Sciatic nerve (tissue), 2 donors: ENCODE measurements at regions not wholly inside any gene's neighbourhood (a gene's known extent, or its start where the extent isn't known, plus 50 kb on each side); places are given as distances from the start of the nearest gene placed in this dataset.
"Not testable (repeated sequence)": the region's sequence is repeated elsewhere in the genome, so short reads cannot be mapped to it uniquely, and the experiment has no call there.

Source experiments
- ATAC-seq: fragments of 200-7000 bp; cut with Tn5 transposase; one replicate; pipeline ENCODE4 v1.9.1; 2020; ENCODE audit warnings: mild to moderate bottlenecking, moderate library complexity
- DNase-seq: peaks from one replicate; pipeline ENCODE4 v3.0.0-alpha.2; 2020; ENCODE audit warnings: low spot score
- intact Hi-C: fragments of 100-400 bp; cut with DNase I; formaldehyde crosslinking; loops from one replicate; pipeline ENCODE4 v1.14.2; 2022
- donor health status: DM: no; HTN: no; CAD: no.
- donor health status: DM: no; HTN: no; CAD: no.

GRCh38 chr2:39487398-39488250, 50.5 kb upstream of the MAP4K3 start:
- intact Hi-C loops, result no loop called here
- no peak for DNase-seq
- ATAC-seq, result no peak

DNA sequence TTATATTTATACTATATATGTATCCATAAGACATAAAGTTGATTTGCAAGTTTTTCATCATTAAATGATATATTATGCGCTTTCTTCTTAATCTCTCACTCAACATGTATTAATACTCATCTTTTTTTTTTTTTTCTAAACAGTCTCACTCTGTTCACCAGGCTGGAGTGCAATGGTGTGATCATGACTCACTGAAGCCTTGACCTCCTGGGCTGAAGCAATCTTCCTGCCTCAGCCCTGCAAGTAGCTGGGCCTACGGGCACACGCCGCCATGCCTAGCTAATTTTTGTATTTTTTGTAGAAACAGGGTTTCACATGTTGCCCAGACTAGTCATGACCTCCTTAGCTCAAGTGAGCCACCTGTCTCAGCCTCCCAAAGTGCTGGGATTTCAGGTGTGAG, 51.4 kb upstream of the MAP4K3 start:
- intact Hi-C loops, result no loop called here
- DNase-seq (no peak), ATAC-seq (no peak)

DNA sequence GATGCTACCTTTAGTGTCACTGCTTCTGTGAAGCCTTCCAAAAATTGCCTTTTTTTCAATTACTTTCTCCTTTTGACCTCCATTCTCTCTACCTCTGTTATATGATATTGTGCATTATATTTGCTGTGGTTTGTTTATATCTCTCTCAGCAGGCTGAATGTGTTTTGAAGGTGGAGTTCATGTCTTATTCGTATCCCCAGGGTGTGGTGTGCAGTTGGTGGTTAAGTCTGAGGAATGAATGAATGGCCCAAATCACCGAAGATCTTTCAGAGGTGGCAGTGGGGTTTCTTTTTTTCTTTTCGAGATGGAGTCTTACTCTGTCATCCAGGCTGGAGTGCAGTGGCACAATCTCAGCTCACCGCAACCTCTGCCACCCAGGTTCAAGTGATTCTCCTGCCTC, 53.5 kb upstream of the MAP4K3 start:
- intact Hi-C loops, result no loop called here
- ATAC-seq (no peak), DNase-seq (no peak)

- intact Hi-C loops, result no loop called here
- DNase-seq (no peak), ATAC-seq (no peak)
Observed at GRCh38 chr2:39491653-39492052, 54.6 kb upstream of the MAP4K3 start.

DNA sequence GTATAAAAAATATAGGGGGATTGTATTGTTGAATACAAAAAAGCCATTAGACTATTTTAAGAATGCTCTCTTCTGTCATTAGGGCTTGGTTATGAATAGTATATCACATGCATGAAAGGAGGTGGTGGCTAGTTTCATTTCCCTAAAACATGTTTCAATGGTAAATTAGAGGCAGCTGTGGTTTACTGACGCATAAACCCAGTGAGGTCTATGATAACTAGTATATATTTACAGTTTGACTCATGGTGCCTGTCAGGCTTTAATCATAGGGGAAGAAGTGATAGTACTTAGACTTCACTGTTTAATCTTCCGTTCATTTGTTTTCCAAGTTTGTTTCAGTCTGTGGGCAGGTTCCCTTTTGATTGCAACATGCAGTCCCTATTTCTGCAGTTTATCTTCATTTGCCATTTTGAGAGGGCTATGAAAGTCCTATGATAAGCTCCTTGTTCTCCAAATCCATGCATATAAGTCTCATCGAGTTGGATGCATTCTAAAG, 55.1 kb upstream of the MAP4K3 start:
- ATAC-seq, result peak; percentile 80
- intact Hi-C loops, result no loop called here

GRCh38 chr2:39492716-39493115, 55.6 kb upstream of the MAP4K3 start:
- DNase-seq (no peak), ATAC-seq (no peak)
- intact Hi-C loops, result no loop called here

More for the DNA sequence above, 55.1 kb upstream of the MAP4K3 start:
- no peak for DNase-seq

GRCh38 chr2:39494784-39495251, 57.7 kb upstream of the MAP4K3 start:
- no peak for DNase-seq
- intact Hi-C loops, result no loop called here
- peak; percentile 26 for ATAC-seq

DNA sequence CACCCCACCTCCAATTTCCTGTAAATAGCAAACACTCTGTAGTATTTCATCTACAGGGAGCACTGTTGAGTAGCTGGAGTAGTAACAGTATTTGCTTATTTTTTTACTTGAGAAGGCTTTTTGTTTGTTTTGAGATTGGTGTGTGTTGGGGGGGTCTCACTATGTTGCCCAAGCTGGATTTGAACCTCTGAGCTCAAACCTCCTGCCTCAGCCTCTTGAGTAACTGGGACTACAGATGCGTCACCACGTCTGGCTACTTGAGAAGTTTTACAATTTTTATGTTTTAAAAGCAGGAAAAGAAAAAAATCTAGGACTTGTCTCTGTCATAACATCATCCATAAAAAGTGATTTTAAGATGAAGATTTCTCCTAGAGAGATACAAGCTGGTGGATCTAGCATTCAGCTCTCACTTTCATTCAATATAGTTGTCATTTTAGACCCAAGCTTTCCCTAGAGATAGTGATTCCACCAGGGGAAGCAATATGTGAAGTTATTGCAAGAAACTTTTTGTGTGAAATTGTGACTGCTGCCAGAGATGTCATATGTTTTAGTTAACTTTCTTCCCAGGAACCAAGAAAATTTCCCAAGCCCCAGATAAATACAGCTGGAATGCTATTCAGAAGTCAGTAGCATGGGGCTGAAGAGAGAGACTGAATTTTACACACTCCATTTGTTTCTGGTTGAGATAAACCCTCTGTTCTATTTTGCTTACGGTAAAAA, 60.2 kb upstream of the MAP4K3 start:
- no peak for DNase-seq
- intact Hi-C loops, result no loop called here
- no peak for ATAC-seq

DNA sequence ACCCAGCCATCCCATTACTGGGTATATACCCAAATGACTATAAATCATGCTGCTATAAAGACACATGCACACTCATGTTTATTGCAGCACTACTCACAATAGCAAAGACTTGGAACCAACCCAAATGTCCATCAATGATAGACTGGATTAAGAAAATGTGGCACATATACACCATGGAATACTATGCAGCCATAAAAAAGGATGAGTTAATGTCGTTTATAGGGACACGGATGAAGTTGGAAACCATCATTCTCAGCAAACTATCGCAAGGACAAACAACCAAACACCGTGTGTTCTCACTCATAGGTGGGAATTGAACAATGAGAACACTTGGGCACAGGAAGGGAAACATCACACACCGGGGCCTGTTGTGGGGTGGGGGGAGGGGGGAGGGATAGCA, 61.1 kb upstream of the MAP4K3 start:
- intact Hi-C loops, ATAC-seq, DNase-seq: not testable (repeated sequence)

GRCh38 chr2:39498786-39499185, 61.7 kb upstream of the MAP4K3 start:
- ATAC-seq, result no peak
- no peak for DNase-seq
- intact Hi-C loops, result no loop called here

GRCh38 chr2:39499336-39499735, 62.3 kb upstream of the MAP4K3 start:
- ATAC-seq, result no peak

DNA sequence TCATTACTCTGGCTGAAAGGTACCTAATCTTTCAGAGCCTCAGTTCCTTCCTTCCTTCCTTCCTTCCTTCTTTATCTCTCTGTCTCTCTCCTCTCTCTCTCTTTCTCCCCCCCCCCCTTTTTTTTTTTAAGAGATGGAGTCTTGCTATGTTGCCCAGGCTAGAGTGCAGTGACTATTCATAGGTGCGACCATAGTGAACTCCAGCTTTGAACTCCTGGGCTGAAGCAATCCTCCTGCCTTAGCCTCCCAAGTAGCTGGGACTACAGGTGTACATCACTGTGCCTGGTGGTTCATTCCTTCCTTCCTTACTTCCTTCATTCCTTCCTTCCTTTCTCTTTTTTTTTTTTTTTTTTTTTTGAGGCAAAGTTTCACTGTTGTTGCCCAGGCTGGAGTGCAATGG, 64.3 kb upstream of the MAP4K3 start:
- intact Hi-C loops, result no loop called here
- ATAC-seq (no peak), DNase-seq (no peak)

More at GRCh38 chr2:39499336-39499735, 62.3 kb upstream of the MAP4K3 start:
- intact Hi-C loops, result no loop called here
- no peak for DNase-seq

- DNase-seq, result no peak
- no peak for ATAC-seq
- intact Hi-C loops, result no loop called here
Observed at GRCh38 chr2:39503277-39503676, 66.2 kb upstream of the MAP4K3 start.

GRCh38 chr2:39504790-39505335, 67.8 kb upstream of the MAP4K3 start:
- DNase-seq, result no peak
- intact Hi-C loops, result no loop called here

GRCh38 chr2:39506215-39506614, 69.1 kb upstream of the MAP4K3 start:
- intact Hi-C loops, result no loop called here
- no peak for ATAC-seq

More at GRCh38 chr2:39504790-39505335, 67.8 kb upstream of the MAP4K3 start:
- ATAC-seq, result peak; percentile 37

GRCh38 chr2:39508198-39508597, 71.1 kb upstream of the MAP4K3 start:
- intact Hi-C loops, result no loop called here
- ATAC-seq (no peak), DNase-seq (no peak)

More at GRCh38 chr2:39506215-39506614, 69.1 kb upstream of the MAP4K3 start:
- no peak for DNase-seq

DNA sequence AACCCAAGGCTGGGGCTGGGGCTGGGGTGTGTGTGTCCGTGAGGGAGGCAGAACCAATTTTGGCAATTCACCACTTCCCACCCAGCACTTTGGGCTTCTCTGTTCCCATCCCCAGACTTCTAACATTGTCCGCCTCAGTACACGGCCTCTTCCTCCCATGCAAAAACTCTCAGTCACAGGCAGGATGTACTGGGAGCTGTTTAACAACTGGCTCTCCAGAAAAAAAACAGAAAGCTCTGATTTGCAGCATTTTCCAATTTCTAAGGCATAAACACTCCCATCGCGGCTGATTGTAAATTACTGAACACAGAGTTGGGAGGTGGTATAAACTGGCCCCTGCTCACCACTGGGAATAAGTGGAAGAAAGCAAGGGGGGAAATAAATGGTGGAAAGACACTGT, 73.1 kb upstream of the MAP4K3 start:
- no peak for DNase-seq
- intact Hi-C loops, result no loop called here
- ATAC-seq, result no peak

GRCh38 chr2:39511219-39511604, 74.1 kb upstream of the MAP4K3 start:
- ATAC-seq (no peak), DNase-seq (no peak)
- intact Hi-C loops, result no loop called here

DNA sequence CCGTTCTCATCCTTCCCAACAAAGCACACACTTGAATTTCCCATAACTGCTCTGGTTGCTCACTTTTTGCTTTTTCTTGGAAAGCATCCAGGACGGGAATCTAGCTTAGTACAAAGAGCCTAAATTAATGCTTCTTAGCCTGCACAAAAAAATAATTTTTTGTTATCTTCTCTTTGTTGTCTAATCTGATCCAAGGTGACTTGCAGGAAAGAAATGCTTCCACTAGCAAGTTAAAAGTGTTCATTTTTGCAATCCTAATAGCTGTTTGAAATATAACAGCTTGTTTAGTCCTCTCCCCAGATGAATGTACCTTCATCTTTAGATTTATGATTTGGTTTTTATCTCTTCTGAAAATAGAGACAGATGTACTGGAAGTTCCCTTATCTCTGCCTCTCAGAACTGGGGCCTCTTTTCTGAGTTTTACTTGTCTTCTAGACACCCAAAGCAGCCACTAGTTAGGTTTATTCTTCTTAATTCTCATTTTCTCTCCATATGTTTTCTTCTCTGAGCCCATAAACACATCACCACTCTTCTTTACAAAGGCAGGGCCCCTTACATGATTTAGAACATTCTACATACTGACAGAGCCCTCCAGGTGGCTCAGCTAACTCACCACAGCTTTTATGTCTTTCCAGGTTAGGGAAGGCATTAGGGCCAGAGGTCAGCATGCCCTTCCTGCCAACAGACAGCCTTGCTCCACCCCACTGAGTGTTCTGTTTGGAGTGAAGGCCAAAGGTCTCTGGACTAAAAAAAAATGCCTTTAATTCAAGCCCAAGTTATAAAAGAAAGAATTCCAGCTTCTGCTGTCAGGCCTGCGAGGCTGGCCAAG, 74.7 kb upstream of the MAP4K3 start:
- DNase-seq (no peak), ATAC-seq (peak; percentile 61)
- intact Hi-C loops, result no loop called here
